ENCODE measurements at regions not wholly inside any gene's neighbourhood (a gene's known extent, or its start where the extent isn't known, plus 50 kb on each side); places are given as distances from the start of the nearest gene placed in this dataset.

DNA sequence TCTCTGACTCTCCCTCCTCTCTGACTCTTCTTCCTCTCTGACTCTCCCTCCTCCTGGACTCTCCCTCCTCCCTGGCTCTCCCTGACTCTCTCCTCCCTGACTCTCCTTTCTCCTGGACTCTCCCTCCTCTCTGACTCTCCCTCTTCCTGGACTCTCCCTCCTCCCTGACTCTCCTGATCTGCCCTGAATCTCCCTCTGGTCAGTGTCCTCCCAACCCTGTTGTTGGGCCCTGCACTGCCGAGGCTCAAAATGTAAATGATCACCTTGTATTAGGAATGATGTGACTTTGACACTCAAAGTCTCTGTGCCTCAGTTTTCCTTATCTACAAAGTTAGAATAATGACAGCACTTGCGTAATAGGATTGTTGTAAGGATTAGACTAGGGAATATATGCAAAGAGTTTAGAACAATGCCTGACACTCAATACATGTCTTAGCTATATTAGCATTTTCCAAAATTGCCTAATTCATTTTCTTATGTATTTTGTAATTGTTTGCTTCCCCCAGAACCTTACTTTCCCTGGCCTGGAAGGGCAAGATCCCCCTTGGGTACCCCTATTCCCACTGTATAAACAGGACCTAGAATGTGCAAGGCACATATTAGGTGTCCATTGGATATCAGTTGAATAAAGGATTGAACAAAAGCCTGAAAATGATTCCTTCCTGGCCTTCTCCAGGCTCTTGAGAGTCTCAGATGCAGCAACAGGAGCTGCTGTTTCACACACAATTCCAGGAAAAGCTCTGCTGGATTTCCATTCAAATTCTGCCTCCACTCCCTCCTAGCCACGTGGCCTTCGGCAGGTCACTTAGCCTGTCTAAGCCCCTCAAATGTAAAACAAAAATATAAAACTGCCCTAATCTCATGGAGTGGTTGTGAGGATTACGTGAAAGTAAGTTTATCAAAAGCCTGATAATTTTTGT is 170.1 kb downstream of the INHBB start (continued):
- TF ChIP-seq THAP8 (CRISPR knock-in tag; IDR thresholded peaks at IDR 0.05; ENCODE audit: borderline replicate concordance) (no peak), ZNF703 (CRISPR knock-in tag; IDR thresholded peaks at IDR 0.05; ENCODE audit: borderline replicate concordance) (no peak), HNRNPL (IDR thresholded peaks at IDR 0.05; ENCODE audit: low read depth, low read length) (no peak), MEIS1 (CRISPR knock-in tag; IDR thresholded peaks at IDR 0.05; ENCODE audit: borderline replicate concordance) (0 out of 2 replicates have a peak, but pooled peaks have one; percentile 19)

- POLR2A ChIA-PET = interaction anchor here (2.4 kb wide), 1 partner anchor 50 kb away, joined by 13 read pairs; no protein-coding TSS in a partner anchor
- H3K9ac ChIP-seq (ENCODE audit: insufficient read depth, low read depth, low read length) = no peak overlapping the region
- no peaks in the 10 kb centered on the region for H3K9me3 ChIP-seq (ENCODE audit: low read length)
- no TSS peak for BruUV-seq (replicated peaks)
- in situ Hi-C loops (cut with HindIII; ENCODE audit: extremely low pct_ligation_motif_present, low pct_unique_long_range_greater_than_20kb) = loop anchor here (5.0 to 10.0 kb wide), 2 partner anchors 36 to 172 kb away; partner anchors contain the start of gene INHBB
- no peak overlapping the region for H3K27ac ChIP-seq (ENCODE audit: extremely low read length, insufficient read depth, low read length)
- no peaks in the 10 kb centered on the region for H4K20me1 ChIP-seq (ENCODE audit: insufficient read depth, low read length)
- ATAC-seq = peak; percentile 67
- no peak overlapping the region for H2AFZ ChIP-seq (ENCODE audit: low read length)
- DNase-seq (ENCODE audit: low spot score) = peak; percentile 69
- intact Hi-C loops (cut with micrococcal nuclease; ENCODE audit: unreplicated experiment) = loop anchor here (2.0 to 5.0 kb wide), 3 partner anchors 36 to 174 kb away; no protein-coding TSS in a partner anchor
- H3K79me2 ChIP-seq (ENCODE audit: insufficient read depth, low read length) = no peaks in the 10 kb centered on the region
- peaks cover 65% of the 10 kb centered on the region for H3K4me1 ChIP-seq (ENCODE audit: insufficient read depth, low read length)
- 22% methylated on average over 6 of the region's 6 CpGs for WGBS (ENCODE audit: low lambda C conversion rate)
- no peak for FAIRE-seq
- peaks cover 0 to 21% of the 10 kb centered on the region in 2 experiments; a peak in 4 of 5 replicates for H3K27me3 ChIP-seq (ENCODE audit: control insufficient read depth in 1 of 2, insufficient read depth in 2 of 2, low read length in 2 of 2)
- H3K36me3 ChIP-seq (replicated peaks in 1 of 2; ENCODE audit: control insufficient read depth in 1 of 2, insufficient read depth in 2 of 2, low read length in 2 of 2) = no peaks in the 10 kb centered on the region
- peak overlapping the region; percentile 35 for H3K4me2 ChIP-seq (ENCODE audit: low read depth, low read length)
- CTCF ChIA-PET (ENCODE audit: low intra/inter-chr PET ratio, low total read pairs) = interaction anchor here (1.9 kb wide), 1 partner anchor 36 kb away, joined by 6 read pairs; no protein-coding TSS in a partner anchor
- H3K4me3 ChIP-seq (replicated peaks in 1 of 3; ENCODE audit: insufficient read depth in 1 of 3, low read depth in 2 of 3, low read length in 3 of 3) = no peak overlapping the region
- TF ChIP-seq MED1 (CRISPR knock-in tag; IDR thresholded peaks at IDR 0.05) (peak; percentile 39; the same call in 1 of the 2 replicates), CAMTA2 (CRISPR knock-in tag; IDR thresholded peaks at IDR 0.05; ENCODE audit: borderline replicate concordance) (no peak), ZNF44 (CRISPR knock-in tag; IDR thresholded peaks at IDR 0.05) (no peak), ZNF296 (CRISPR knock-in tag; conservative IDR thresholded peaks at IDR 0.05) (0 out of 2 replicates have a peak, but pooled peaks have one; percentile 68), ZNF160 (CRISPR knock-in tag; IDR thresholded peaks at IDR 0.05) (no peak), MIXL1 (CRISPR knock-in tag; IDR thresholded peaks at IDR 0.05) (peak; percentile 40; the same call in 1 of the 2 replicates), EHMT2 (IDR thresholded peaks at IDR 0.05; ENCODE audit: borderline replicate concordance, low read depth, low read length) (no peak), NR2F6 (IDR thresholded peaks at IDR 0.05) (no peak), NR2F6 (CRISPR knock-in tag; IDR thresholded peaks at IDR 0.05) (peak; percentile 49), SOX5 (CRISPR knock-in tag; IDR thresholded peaks at IDR 0.05; ENCODE audit: borderline replicate concordance) (peak; percentile 86), KDM5A (IDR thresholded peaks at IDR 0.05; ENCODE audit: borderline replicate concordance, low read length) (no peak), ZNF609 (CRISPR knock-in tag; IDR thresholded peaks at IDR 0.05; ENCODE audit: borderline replicate concordance) (0 out of 2 replicates have a peak, but pooled peaks have one; percentile 26)
Measured at GRCh38 chr2:120516679-120517314, 170.9 kb downstream of the INHBB start.
